GM10266 (cell line): ENCODE measurements at regions not wholly inside any gene's neighbourhood (a gene's known extent, or its start where the extent isn't known, plus 50 kb on each side); places are given as distances from the start of the nearest gene placed in this dataset.
A peak's percentile ranks its signal among the peaks of the same experiment; 100 is the strongest.

Experiments used
- DNase-seq: peaks from one replicate; pipeline ENCODE4 v3.0.0; 2012; ENCODE audit errors: extremely low spot score
- CTCF ChIP-seq: IDR thresholded peaks from 2 replicates; pipeline ENCODE4 v1.5.1; 2012; ENCODE audit warnings: mild to moderate bottlenecking, low read depth; ENCODE audit not compliant: control insufficient read depth, insufficient read depth; ENCODE audit errors: missing control alignments

- peak; percentile 61 for DNase-seq
- no peak for TF ChIP-seq CTCF
Measured at GRCh38 chr2:118223992-118224894, 136.0 kb downstream of the INSIG2 start.

- TF ChIP-seq CTCF: no peak
- no peak for DNase-seq
Measured at GRCh38 chr2:118223511-118223991, 135.3 kb downstream of the INSIG2 start.

GRCh38 chr2:118222672-118223421 lies 134.6 kb downstream of the INSIG2 start:
- DNase-seq: no peak
- no peak for TF ChIP-seq CTCF

- no peak for DNase-seq
- no peak for TF ChIP-seq CTCF
Measured at GRCh38 chr2:118222273-118222594, 134.0 kb downstream of the INSIG2 start.

- peak; percentile 82 for TF ChIP-seq CTCF
- peak; percentile 59 for DNase-seq
Measured at GRCh38 chr2:118221536-118222272, 133.4 kb downstream of the INSIG2 start.

- DNase-seq: no peak
- no peak for TF ChIP-seq CTCF
Measured at GRCh38 chr2:118219611-118220010, 131.3 kb downstream of the INSIG2 start.
